ENCODE measurements at regions not wholly inside any gene's neighbourhood (a gene's known extent, or its start where the extent isn't known, plus 50 kb on each side); places are given as distances from the start of the nearest gene placed in this dataset.

- H3K27ac ChIP-seq = no peak overlapping the region
- no peak for TF ChIP-seq CTCF (conservative IDR thresholded peaks at IDR 0.05)
Measured at GRCh38 chr5:166507810-166508425, 1783.5 kb upstream of the WWC1 start.

GRCh38 chr5:166509085-166509484 lies 1782.4 kb upstream of the WWC1 start:
- no peak overlapping the region for H3K27ac ChIP-seq
- TF ChIP-seq CTCF (conservative IDR thresholded peaks at IDR 0.05) = no peak

DNA sequence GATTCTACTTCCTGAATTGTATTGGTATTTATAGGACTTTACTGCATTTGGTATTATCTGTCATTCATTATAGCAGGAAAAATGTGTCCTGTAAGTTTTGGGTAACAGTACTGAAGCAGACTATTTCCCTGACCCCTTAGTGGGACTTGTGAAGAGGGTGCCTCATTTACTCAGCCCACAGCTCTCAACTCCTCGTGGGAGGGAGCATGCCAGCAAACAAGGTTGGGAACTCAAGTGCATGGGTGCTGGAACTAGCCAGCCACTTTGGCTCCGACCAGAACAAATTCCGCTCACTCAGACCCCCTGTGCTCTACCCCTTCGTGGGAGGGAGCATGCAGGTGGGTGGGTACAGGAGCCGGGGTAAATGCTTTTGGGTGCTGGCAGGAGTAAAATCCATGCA lies 1773.5 kb upstream of the WWC1 start:
- H3K27ac ChIP-seq = no peak overlapping the region
- TF ChIP-seq CTCF (conservative IDR thresholded peaks at IDR 0.05) = no peak

GRCh38 chr5:166523206-166523605 lies 1768.2 kb upstream of the WWC1 start:
- no peak for TF ChIP-seq CTCF (conservative IDR thresholded peaks at IDR 0.05)

DNA sequence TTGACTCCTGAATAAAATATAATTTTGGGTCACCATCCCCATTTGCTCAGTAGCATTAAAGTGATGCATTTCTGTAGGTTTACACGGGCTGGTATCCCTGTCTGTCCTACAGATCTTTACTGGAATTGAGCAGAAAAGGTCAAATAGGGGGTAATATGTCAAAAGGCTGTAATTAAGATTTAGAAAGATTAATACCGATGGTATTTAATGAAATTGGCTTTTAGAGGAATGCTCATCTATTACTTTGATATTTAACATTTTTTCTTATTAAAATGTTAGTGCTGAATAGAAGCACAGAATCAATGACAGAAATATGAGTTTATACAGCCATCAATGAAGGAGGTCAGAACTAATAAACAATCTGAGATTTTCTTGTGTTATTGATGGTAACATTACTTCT lies 1762.2 kb upstream of the WWC1 start:
- TF ChIP-seq CTCF (conservative IDR thresholded peaks at IDR 0.05) = no peak
- H3K27ac ChIP-seq = no peak overlapping the region

More at GRCh38 chr5:166523206-166523605, 1768.2 kb upstream of the WWC1 start:
- no peak overlapping the region for H3K27ac ChIP-seq

DNA sequence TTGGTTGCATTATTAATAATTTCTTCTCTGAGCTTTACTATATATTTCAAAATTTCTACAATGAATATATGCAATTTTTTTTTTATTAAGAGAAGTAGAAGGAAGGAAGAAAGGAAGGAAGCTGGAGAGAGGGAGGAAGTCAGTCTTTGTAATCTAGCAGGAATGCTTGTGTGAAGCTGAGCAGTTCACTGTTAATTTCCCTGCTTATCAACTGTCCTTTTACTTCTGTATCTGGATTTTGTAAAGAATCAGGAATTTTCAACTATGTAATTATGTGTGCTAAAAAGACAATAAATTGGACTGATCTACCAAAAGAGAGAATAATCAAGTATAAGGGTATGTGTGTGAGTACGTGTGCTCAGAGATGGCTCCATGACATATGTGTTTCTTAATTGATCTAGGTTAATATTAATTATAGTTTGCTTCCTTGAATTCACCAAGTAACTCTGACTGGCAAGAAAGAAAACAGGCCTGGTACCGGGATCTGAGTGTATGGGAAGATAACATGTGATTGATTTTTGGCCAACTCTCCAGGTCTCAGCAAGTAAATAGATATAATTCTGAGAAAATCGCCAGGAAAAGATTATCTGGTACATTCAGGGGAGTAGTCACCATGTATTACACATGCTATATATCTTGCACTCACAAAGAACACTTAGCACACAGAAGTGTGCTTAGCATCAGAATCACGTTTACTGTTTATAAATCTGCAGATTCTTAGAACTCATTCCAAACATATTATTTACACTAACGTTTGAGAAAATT lies 1758.8 kb upstream of the WWC1 start:
- H3K27ac ChIP-seq = no peak overlapping the region
- no peak for TF ChIP-seq CTCF (conservative IDR thresholded peaks at IDR 0.05)

DNA sequence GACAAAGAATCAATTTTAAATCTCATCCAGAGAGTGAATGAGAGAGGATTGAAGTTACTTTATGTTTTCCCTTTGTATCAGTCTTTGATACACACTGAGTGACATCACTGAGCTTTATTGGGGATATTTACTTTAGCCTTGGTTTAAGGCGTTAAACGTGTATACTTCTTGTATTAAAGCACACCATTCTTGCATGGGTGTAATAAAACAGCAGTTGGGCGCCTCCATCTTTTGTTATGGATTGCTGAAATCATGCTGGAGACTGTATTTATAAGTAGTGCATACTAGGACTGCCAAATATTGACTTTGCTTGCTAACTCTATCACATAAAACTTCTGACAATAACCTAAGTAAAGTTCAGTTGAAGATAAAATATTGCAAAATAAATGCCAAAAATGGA lies 1755.8 kb upstream of the WWC1 start:
- TF ChIP-seq CTCF (conservative IDR thresholded peaks at IDR 0.05) = no peak
- H3K27ac ChIP-seq = peak overlapping the region; percentile 14; the same call in 1 of the 2 replicates
